Stimulated activated CD8-positive, alpha-beta memory T cell treated with anti-CD3 and anti-CD28 coated beads, Interleukin-15, amount 100 ng/mL, for 24 hours (primary cell): ENCODE measurements at regions not wholly inside any gene's neighbourhood (a gene's known extent, or its start where the extent isn't known, plus 50 kb on each side); places are given as distances from the start of the nearest gene placed in this dataset.

Experiments used
- DNase-seq: peaks from one replicate; pipeline ENCODE4 v3.0.0-alpha.2; 2020; ENCODE audit warnings: low read depth

- no peak for DNase-seq
Observed at GRCh38 chr16:55169780-55170179, 154.2 kb upstream of the IRX6 start.

- no peak for DNase-seq
Observed at GRCh38 chr16:55171241-55171640, 152.8 kb upstream of the IRX6 start.

GRCh38 chr16:55175389-55175788 is 148.6 kb upstream of the IRX6 start:
- DNase-seq: no peak

- DNase-seq: no peak
Observed at GRCh38 chr16:55176901-55177300, 147.1 kb upstream of the IRX6 start.

- no peak for DNase-seq
Observed at GRCh38 chr16:55179411-55179810, 144.6 kb upstream of the IRX6 start.

GRCh38 chr16:55179852-55180585 is 144.0 kb upstream of the IRX6 start:
- no peak for DNase-seq

GRCh38 chr16:55184052-55184451 is 140.0 kb upstream of the IRX6 start:
- no peak for DNase-seq

GRCh38 chr16:55184619-55185018 is 139.4 kb upstream of the IRX6 start:
- DNase-seq: no peak

- DNase-seq: no peak
Observed at GRCh38 chr16:55189224-55189623, 134.8 kb upstream of the IRX6 start.

- DNase-seq: no peak
Observed at GRCh38 chr16:55189682-55190636, 134.0 kb upstream of the IRX6 start.

- no peak for DNase-seq
Observed at GRCh38 chr16:55192734-55193133, 131.3 kb upstream of the IRX6 start.

- no peak for DNase-seq
Observed at GRCh38 chr16:55203570-55203969, 120.4 kb upstream of the IRX6 start.

GRCh38 chr16:55204069-55204468 is 119.9 kb upstream of the IRX6 start:
- no peak for DNase-seq

- no peak for DNase-seq
Observed at GRCh38 chr16:55204923-55205322, 119.1 kb upstream of the IRX6 start.

- DNase-seq: no peak
Observed at GRCh38 chr16:55207693-55208428, 116.1 kb upstream of the IRX6 start.

- no peak for DNase-seq
Observed at GRCh38 chr16:55209626-55210025, 114.4 kb upstream of the IRX6 start.

GRCh38 chr16:55212791-55213190 is 111.2 kb upstream of the IRX6 start:
- no peak for DNase-seq

- no peak for DNase-seq
Observed at GRCh38 chr16:55214412-55214811, 109.6 kb upstream of the IRX6 start.

GRCh38 chr16:55214974-55215494 is 109.0 kb upstream of the IRX6 start:
- no peak for DNase-seq

- DNase-seq: no peak
Observed at GRCh38 chr16:55217392-55217791, 106.6 kb upstream of the IRX6 start.

- DNase-seq: no peak
Observed at GRCh38 chr16:55221836-55222235, 102.2 kb upstream of the IRX6 start.

GRCh38 chr16:55222486-55222885 is 101.5 kb upstream of the IRX6 start:
- DNase-seq: no peak
